HCT116 (cell line): ENCODE measurements at regions not wholly inside any gene's neighbourhood (a gene's known extent, or its start where the extent isn't known, plus 50 kb on each side); places are given as distances from the start of the nearest gene placed in this dataset.
"Not testable (repeated sequence)": the region's sequence is repeated elsewhere in the genome, so short reads cannot be mapped to it uniquely, and the experiment has no call there.

Source experiments
- ATAC-seq: fragments of 200-7000 bp; cut with Tn5 transposase; 2 replicates; pipeline ENCODE4 v1.9.1; 2020; ENCODE audit warnings: mild to moderate bottlenecking, moderate library complexity
- BruUV-seq: library from RNA; stranded (reverse); fragments of 400-500 nt; replicated peaks from 2 replicates; lab custom pipeline; 2021; lab: Mats Ljungman, UMichigan
- CTCF ChIA-PET: fragments of 300-600 bp; sonication (Branson Sonifier 250); formaldehyde crosslinking; loops from one replicate; lab custom pipeline; 2021; ENCODE audit warnings: antibody characterized with exemption; lab: Charles Lee
- POLR2A ChIA-PET: fragments of 300-600, 350-600 bp; sonication (Branson Sonifier 250); formaldehyde crosslinking; loops from one replicate; lab custom pipeline; 2021; ENCODE audit warnings: antibody characterized with exemption; lab: Charles Lee
- RAD21 ChIA-PET, 2 experiments: fragments of 300-600 bp; sonication (Branson Sonifier 250); formaldehyde crosslinking; loops; one replicate each; lab custom pipeline; 2023; ENCODE audit warnings: low total read pairs in 2 of 2; ENCODE audit not compliant: uncharacterized antibody in 2 of 2, unreplicated experiment in 2 of 2, low non-redundant PET in 1 of 2; lab: Charles Lee
- DNase-seq: peaks from one replicate; pipeline ENCODE4 v3.0.0-alpha.2; 2010; ENCODE audit warnings: low read depth, low spot score
- H2AFZ ChIP-seq: fragments of 200-600 bp; shearing (Covaris generic), sonication (generic); 2 replicates; pipeline ENCODE4 v1.6.1; 2017; ENCODE audit warnings: low read depth, mixed run types, mixed read lengths, antibody characterized with exemption, low read length; ENCODE audit not compliant: poor library complexity, severe bottlenecking
- H3K27ac ChIP-seq: 2 replicates; pipeline ENCODE4 v1.5.1; 2012; ENCODE audit warnings: low read depth, low read length
- H3K27me3 ChIP-seq: fragments of 200-600 bp; sonication (generic); 2 replicates; pipeline ENCODE4 v1.6.1; 2016; ENCODE audit warnings: mixed run types, low read length, mixed read lengths; ENCODE audit not compliant: insufficient read depth
- H3K36me3 ChIP-seq, 2 experiments: fragments of 200-500 bp in 1 of 2; fragments of 200-600 bp in 1 of 2; sonication (Bioruptor generic) in 1 of 2; sonication (generic) in 1 of 2; 2 replicates each; pipeline versions ENCODE4 v1.5.1 to v1.6.1; 2014 to 2016; ENCODE audit warnings: low read length in 2 of 2, inconsistent platforms in 1 of 2, mixed read lengths in 1 of 2, mixed run types in 1 of 2; ENCODE audit not compliant: insufficient read depth in 2 of 2, control insufficient read depth in 1 of 2
- H3K4me1 ChIP-seq, 2 experiments: fragments of 200-600 bp in 1 of 2; sonication (generic) in 1 of 2; 2 replicates each; pipeline versions ENCODE4 v1.5.1 to v1.6.1; 2012 to 2017; ENCODE audit warnings: low read length in 2 of 2, inconsistent platforms in 1 of 2, mild to moderate bottlenecking in 1 of 2, mixed read lengths in 1 of 2, mixed run types in 1 of 2, moderate library complexity in 1 of 2; ENCODE audit not compliant: insufficient read depth in 2 of 2, control insufficient read depth in 1 of 2
- H3K4me2 ChIP-seq: fragments of 200-600 bp; sonication (generic); 2 replicates; pipeline ENCODE4 v1.6.1; 2017; ENCODE audit warnings: mixed run types, low read length, mixed read lengths
- H3K4me3 ChIP-seq, 2 experiments: fragments of 200-600 bp in 1 of 2; sonication (generic) in 1 of 2; replicated peaks in 1 of 2; 2 replicates each; pipeline ENCODE4 v1.5.1; 2011 to 2016; ENCODE audit warnings: low read length in 2 of 2, control low read depth in 1 of 2, low read depth in 1 of 2, mild to moderate bottlenecking in 1 of 2, mixed read lengths in 1 of 2, mixed run types in 1 of 2
- H3K79me2 ChIP-seq: fragments of 200-600 bp; sonication (generic); 2 replicates; pipeline ENCODE4 v1.6.1; 2017; ENCODE audit warnings: mild to moderate bottlenecking, mixed run types, low read length, moderate library complexity, mixed read lengths; ENCODE audit not compliant: insufficient read depth
- H3K9ac ChIP-seq: fragments of 200-600 bp; sonication (generic); 2 replicates; pipeline ENCODE4 v1.6.1; 2016; ENCODE audit warnings: low read length, mixed read lengths
- H3K9me2 ChIP-seq: fragments of 200-600 bp; sonication (generic), shearing (Covaris generic); 2 replicates; pipeline ENCODE4 v1.6.1; 2017; ENCODE audit warnings: mixed run types, mild to moderate bottlenecking, moderate library complexity; ENCODE audit not compliant: insufficient read depth
- H3K9me3 ChIP-seq, 2 experiments: fragments of 200-500 bp in 1 of 2; fragments of 200-600 bp in 1 of 2; sonication (Bioruptor generic) in 1 of 2; sonication (generic) in 1 of 2; 2 replicates each; pipeline ENCODE4 v1.6.1; 2014 to 2017; ENCODE audit warnings: low read length in 2 of 2, mixed read lengths in 2 of 2, inconsistent platforms in 1 of 2, low read depth in 1 of 2, mild to moderate bottlenecking in 1 of 2, mixed run types in 1 of 2, moderate library complexity in 1 of 2; ENCODE audit not compliant: control insufficient read depth in 1 of 2, insufficient read depth in 1 of 2
- H4K20me1 ChIP-seq: fragments of 200-600 bp; sonication (generic), shearing (Covaris generic); 2 replicates; pipeline ENCODE4 v1.6.1; 2017; ENCODE audit warnings: mixed run types, mild to moderate bottlenecking, moderate library complexity; ENCODE audit not compliant: insufficient read depth
- EGR1 ChIP-seq: IDR thresholded peaks from 2 replicates; pipeline ENCODE4 v1.6.1; 2012; ENCODE audit warnings: low read depth
- JUND ChIP-seq: IDR thresholded peaks from 2 replicates; pipeline ENCODE4 v1.6.1; 2012
- POLR2AphosphoS5 ChIP-seq: IDR thresholded peaks from 2 replicates; pipeline ENCODE4 v1.6.1; 2011; ENCODE audit warnings: mild to moderate bottlenecking, low read depth, low read length, moderate library complexity
- RAD21 ChIP-seq: IDR thresholded peaks from 2 replicates; pipeline ENCODE4 v1.6.1; 2012; ENCODE audit warnings: low read depth, mild to moderate bottlenecking
- REST ChIP-seq: IDR thresholded peaks from 2 replicates; pipeline ENCODE4 v1.6.1; 2012; ENCODE audit warnings: low read depth
- SP1 ChIP-seq: IDR thresholded peaks from 2 replicates; pipeline ENCODE4 v1.6.1; 2012; ENCODE audit warnings: low read depth
- TCF7L2 ChIP-seq: IDR thresholded peaks from 2 replicates; pipeline ENCODE4 v1.7.0; 2011; ENCODE audit warnings: borderline replicate concordance, inconsistent platforms; ENCODE audit not compliant: insufficient read depth, insufficient read length; ENCODE audit errors: extremely low read depth
- ZBTB33 ChIP-seq: IDR thresholded peaks from 2 replicates; pipeline ENCODE4 v1.6.1; 2011; ENCODE audit warnings: mild to moderate bottlenecking, low read length, moderate library complexity; ENCODE audit not compliant: insufficient replicate concordance; ENCODE audit errors: extremely low read depth
- ZNF274 ChIP-seq: fragments of 200-500 bp; sonication (Bioruptor generic); IDR thresholded peaks from 2 replicates; pipeline ENCODE4 v1.6.1; 2014; ENCODE audit warnings: mild to moderate bottlenecking, low read depth, low read length, inconsistent platforms
- intact Hi-C: fragments of 100-400 bp; cut with micrococcal nuclease; formaldehyde crosslinking; loops from 2 replicates; pipeline ENCODE4 v1.10.0; 2022

GRCh38 chr6:144568241-144568640 is 283.1 kb downstream of the UTRN start (continued):
- TF ChIP-seq REST (no peak), JUND (no peak), ZNF274 (no peak), TCF7L2 (no peak), ZBTB33 (no peak), EGR1 (no peak), RAD21 (no peak), POLR2AphosphoS5 (no peak), SP1 (no peak)

GRCh38 chr6:144572541-144572940 is 287.4 kb downstream of the UTRN start:
- H2AFZ ChIP-seq, H3K9ac ChIP-seq, H3K4me1 ChIP-seq, H3K4me3 ChIP-seq, H4K20me1 ChIP-seq, H3K27me3 ChIP-seq, RAD21 ChIA-PET, DNase-seq, H3K36me3 ChIP-seq, H3K4me2 ChIP-seq, H3K27ac ChIP-seq, H3K9me2 ChIP-seq, ATAC-seq, H3K79me2 ChIP-seq, CTCF ChIA-PET, intact Hi-C loops, BruUV-seq, POLR2A ChIA-PET, H3K9me3 ChIP-seq: not testable (repeated sequence)
